RKO (cell line): ENCODE measurements at regions not wholly inside any gene's neighbourhood (a gene's known extent, or its start where the extent isn't known, plus 50 kb on each side); places are given as distances from the start of the nearest gene placed in this dataset.

Experiments used
- DNase-seq: peaks from one replicate; pipeline ENCODE4 v3.0.0-alpha.2; 2016; ENCODE audit warnings: low spot score

- DNase-seq, result no peak
Measured at GRCh38 chr7:40990841-40991240, 712.0 kb downstream of the INHBA start.

- no peak for DNase-seq
Measured at GRCh38 chr7:40987571-40987970, 715.3 kb downstream of the INHBA start.

GRCh38 chr7:40986351-40986873, 716.5 kb downstream of the INHBA start:
- no peak for DNase-seq

- DNase-seq, result no peak
Measured at GRCh38 chr7:40983111-40983510, 719.8 kb downstream of the INHBA start.

GRCh38 chr7:40979296-40979695, 723.6 kb downstream of the INHBA start:
- DNase-seq, result no peak

GRCh38 chr7:40978047-40978446, 724.8 kb downstream of the INHBA start:
- no peak for DNase-seq

- DNase-seq, result no peak
Measured at GRCh38 chr7:40977533-40977932, 725.4 kb downstream of the INHBA start.

GRCh38 chr7:40972426-40972825, 730.5 kb downstream of the INHBA start:
- DNase-seq, result no peak

- no peak for DNase-seq
Measured at GRCh38 chr7:40969641-40970040, 733.2 kb downstream of the INHBA start.

GRCh38 chr7:40966693-40967092, 736.2 kb downstream of the INHBA start:
- DNase-seq, result no peak

- DNase-seq, result no peak
Measured at GRCh38 chr7:40965774-40966173, 737.1 kb downstream of the INHBA start.

- no peak for DNase-seq
Measured at GRCh38 chr7:40965016-40965415, 737.9 kb downstream of the INHBA start.

- DNase-seq, result no peak
Measured at GRCh38 chr7:40964610-40965009, 738.3 kb downstream of the INHBA start.

GRCh38 chr7:40959955-40960354, 742.9 kb downstream of the INHBA start:
- no peak for DNase-seq

GRCh38 chr7:40948239-40948638, 754.7 kb downstream of the INHBA start:
- no peak for DNase-seq

GRCh38 chr7:40947566-40947965, 755.3 kb downstream of the INHBA start:
- no peak for DNase-seq

GRCh38 chr7:40946549-40946948, 756.3 kb downstream of the INHBA start:
- DNase-seq, result no peak

GRCh38 chr7:40945788-40946187, 757.1 kb downstream of the INHBA start:
- no peak for DNase-seq

GRCh38 chr7:40944981-40945585, 757.8 kb downstream of the INHBA start:
- DNase-seq, result no peak

- no peak for DNase-seq
Measured at GRCh38 chr7:40937879-40938278, 765.0 kb downstream of the INHBA start.

- no peak for DNase-seq
Measured at GRCh38 chr7:40935435-40935834, 767.5 kb downstream of the INHBA start.

GRCh38 chr7:40923626-40924025, 779.3 kb downstream of the INHBA start:
- no peak for DNase-seq

GRCh38 chr7:40922316-40922670, 780.6 kb downstream of the INHBA start:
- no peak for DNase-seq

GRCh38 chr7:40921589-40922315, 781.1 kb downstream of the INHBA start:
- DNase-seq, result no peak
